T1000 (cell line): ENCODE measurements at regions not wholly inside any gene's neighbourhood (a gene's known extent, or its start where the extent isn't known, plus 50 kb on each side); places are given as distances from the start of the nearest gene placed in this dataset.
"Not testable (repeated sequence)": the region's sequence is repeated elsewhere in the genome, so short reads cannot be mapped to it uniquely, and the experiment has no call there.

Experiments used
- DNase-seq: peaks from one replicate; lab custom pipeline; 2025; ENCODE audit warnings: mixed read lengths; lab: John Stamatoyannopoulos, UW

DNA sequence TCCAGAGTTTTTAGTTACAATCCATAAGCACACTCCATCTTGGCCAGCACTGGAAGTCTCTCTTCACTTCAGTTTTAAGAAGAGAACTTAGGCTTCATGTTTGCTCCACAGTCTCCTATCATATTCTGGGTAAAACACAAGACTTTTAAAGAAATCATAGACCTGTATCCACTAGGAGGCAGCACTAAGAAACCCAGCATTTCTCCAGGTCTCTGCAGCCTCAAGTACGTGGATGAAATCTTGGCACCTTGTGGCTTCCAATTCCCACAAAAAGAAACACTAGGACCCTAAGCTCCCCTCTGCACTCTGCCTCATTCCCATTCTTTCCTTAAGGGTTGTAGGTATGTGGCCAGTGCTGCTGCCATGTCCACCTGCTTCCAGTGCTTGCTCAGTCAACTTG is 367.3 kb upstream of the CASK start:
- DNase-seq = no peak

DNA sequence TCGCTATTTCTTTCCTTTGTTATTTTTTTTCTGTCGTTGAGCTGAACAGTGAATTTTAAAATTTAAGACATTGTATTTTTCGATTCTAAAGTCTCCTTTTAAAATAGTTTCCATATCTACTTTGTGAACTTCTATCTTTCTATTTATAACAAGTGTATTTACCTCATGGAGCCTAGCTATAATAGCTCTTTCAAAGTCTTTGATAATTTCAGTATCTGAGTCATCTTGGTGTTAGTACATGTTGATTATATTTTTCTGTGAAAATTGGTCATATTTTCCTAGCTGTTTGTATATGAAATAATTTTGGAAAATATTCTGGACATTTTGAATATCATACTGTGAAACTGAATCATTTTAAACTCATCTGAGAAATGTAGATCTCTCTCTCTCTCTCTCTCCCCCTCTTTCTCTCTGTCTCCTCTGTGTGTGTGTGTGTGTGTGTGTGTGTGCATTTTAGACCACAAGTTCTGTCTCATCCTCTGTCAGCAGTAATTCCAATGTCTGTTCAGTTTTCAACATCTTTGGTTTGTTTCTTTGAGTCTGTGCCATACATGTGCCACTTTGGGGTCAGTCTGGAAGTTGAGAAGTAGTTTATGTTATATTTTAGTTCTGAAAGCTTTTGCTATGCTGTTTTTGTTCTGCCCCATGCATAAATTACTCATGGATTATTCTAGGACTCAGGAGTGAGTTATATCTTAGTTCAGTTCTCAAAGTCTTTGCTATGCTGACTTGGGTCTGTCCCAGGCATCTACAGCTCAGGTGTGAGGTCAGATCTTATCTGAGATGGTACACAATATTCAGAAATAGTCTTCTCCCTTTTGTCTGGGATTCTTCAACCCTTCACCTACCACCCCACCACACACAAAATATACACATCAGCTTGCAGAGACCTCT is 366.4 kb upstream of the CASK start:
- DNase-seq = no peak

DNA sequence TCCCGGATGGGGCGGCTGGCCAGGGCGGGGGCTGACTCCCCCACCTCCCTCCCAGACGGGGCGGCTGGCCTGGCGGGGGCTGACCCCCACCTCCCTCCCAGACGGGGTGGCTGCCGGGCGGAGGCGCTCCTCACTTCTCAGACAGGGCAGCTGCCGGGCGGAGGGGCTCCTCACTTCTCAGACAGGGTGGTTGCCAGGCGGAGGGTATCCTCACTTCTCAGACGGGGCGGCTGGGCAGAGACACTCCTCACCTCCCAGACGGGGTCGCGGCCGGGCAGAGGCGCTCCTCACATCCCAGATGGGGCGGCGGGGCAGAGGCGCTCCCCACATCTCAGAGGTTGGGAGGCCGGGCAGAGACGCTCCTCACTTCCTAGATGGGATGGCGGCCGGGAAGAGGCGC is 362.3 kb upstream of the CASK start:
- not testable (repeated sequence) for DNase-seq

DNA sequence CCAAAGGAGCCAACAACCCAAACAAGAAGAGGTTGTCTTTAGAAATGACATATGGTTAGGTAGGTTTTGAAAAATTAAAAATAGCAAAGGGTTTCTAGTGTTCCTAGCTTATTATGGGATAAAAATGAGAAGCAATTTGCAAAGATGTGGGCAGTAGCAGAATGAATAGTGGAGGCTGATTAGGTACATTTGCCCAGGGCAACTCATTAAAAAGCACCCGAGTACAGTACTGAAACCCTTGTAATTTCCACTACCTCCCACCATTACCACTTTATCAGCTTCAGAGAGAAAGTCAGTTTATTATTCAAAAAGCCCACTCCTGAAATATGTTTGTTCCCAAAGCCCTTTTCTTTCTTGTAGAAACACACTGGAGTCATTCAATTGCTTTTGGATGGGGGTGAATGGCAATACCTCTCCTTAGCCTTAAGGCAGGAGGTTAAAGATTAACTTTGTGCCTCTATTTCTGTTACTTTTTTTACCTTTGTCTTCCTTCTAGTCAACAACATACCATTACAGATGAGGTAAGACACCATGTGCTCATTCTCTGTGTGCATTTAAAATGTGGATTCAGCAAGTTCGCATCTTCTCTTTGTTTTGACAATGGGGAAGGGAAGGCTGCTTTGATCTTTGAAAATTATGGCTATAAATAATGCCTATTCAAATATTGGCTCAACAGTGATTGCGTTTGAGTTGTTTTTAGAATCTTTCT is 353.8 kb upstream of the CASK start:
- DNase-seq = no peak

DNA sequence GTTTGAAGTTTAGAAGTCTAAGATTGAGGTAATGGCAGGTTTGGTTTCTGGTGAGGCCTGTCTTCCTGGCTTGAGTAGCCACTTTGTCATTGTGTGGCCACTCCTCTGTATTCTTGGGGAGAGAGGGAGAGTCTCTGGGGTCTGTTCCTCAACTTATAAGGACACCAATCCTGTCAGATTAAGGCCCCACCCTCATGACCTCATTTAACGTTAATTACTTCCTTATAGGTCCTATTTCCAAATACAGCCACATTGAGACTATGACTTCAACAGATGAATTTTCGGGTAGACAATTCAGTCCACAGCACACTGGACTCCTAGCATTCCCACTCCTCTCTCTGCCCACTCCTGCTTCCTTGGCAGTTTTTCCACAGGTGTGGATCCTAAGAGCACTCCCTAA is 350.8 kb upstream of the CASK start:
- no peak for DNase-seq

DNA sequence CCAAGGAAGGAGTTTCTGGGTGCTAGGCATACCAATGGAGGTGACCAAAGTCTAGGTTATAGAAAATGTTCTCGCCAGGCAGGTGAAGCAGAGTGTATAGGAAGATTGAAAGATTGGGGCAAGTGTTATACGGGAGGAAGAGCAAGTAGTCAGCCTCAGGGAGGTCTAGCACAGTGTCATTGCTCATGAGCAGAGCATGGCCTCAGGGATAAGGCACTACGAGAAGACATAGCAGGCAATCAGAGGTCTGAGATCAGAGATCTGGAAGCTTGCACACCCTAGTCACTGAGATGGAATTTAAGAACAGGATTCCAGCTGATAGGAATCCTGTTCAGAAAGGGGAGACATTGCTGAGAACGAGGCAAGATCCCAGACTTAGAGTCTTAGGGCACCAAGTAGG is 350.0 kb upstream of the CASK start:
- no peak for DNase-seq

DNA sequence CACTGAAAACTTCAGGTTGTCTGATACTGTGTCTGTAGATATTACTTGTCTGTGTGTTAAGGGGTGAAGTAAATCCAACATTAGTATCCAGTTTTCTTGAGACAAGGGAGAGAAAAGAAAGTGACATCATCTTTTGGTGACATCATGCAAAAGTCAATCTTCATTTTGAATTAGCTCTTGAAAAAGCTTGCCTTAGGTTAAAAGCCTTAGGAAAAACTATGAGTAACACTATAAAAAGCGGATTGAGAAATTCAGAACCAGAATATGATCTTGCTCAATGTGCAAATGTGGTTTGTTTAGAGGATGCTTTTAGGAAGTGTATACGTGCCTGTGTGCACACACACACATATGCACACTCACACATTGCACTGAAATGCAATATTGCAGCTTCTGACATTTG is 345.8 kb upstream of the CASK start:
- no peak for DNase-seq

DNA sequence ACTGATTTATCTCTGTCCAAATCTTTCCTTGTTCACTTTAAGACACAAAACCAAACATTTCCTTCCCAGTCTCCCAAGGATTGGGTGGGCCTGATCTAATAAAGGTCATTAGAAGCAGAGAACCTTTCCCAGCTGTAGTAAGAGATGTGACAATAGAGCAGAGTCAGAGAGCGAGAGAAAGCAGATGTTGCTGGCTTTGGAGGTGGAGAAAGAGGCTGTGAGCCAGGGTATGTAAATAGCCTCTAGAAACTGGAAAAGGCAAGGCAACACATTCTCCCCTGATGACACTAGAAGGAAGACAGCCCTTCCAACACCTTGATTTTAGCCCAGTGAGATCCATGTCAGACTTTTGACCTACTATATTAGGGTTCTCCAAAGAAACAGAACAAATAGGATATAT is 337.5 kb upstream of the CASK start:
- no peak for DNase-seq

DNA sequence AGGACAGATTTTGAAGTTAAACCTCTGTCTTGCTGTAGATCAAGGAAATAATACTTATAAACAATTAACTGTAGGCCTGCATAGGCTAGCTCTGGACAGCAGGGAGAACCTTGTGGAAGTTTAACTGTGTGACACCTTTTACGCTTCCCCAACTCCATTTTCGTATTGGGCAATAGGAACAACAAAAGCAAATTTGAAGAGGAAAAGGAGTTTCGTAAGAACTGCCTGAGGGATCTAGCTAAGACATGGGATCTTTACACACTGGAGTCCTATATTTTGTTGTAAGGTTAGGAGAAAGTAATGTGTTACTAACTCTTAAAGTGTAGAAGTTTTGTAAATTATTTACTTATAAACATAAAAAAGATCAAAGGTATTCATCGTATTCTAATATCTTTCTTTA is 324.9 kb upstream of the CASK start:
- DNase-seq = no peak

DNA sequence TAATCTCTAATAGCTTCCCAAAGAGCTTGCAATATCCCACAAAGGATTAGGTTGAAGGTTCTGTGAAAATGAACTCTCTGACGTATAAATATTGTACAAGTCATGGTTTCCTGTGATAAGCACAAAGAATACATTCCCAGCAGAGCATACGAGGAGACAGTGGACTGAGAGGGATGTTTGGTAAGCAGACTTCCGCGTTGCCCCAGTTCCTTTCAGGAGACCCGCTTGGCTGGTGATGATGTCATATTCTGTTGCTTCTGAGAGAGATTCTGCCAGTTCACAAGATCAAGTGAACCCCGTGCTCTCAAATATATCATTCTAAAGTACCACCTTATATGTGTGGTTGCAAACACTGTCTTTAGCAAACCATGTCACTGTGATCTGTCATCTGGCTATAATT is 323.9 kb upstream of the CASK start:
- no peak for DNase-seq

DNA sequence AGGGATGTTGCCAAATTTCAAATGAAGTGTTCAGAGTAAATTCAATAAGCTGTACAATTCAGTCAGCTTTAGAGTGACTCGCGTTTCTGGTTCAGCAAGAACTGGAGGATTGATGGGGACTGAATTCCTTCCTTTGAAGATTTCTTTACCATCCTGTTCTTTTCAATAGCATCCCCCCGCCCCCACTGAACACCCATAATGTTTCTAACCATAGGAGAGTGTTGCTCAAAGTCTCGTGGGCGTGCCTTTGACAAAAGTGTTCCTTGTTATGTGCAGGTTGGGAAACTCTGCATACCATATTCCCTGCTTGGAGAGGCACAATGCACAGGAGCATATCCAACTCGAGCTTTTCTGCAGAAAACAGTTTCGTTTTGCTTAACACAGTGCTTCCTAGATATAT is 323.5 kb upstream of the CASK start:
- no peak for DNase-seq

DNA sequence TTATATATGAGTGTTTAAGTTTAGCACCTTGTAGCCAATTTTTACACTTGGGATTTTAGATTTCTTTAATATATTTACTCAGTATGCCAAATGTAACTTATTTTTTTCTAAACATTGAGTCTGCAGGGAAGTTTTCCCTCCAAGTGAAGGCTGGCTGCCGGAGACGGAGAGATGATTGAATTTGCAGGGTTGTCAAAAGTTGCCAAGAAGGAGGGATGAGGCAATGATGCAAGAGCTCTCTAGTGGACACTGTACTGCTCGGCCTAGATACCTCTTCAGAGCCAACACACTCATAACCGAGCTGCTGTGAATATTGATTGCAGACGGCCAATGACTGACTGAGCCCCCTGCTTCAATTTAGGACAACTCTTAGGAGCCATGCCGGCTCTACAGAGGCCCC is 318.6 kb upstream of the CASK start:
- DNase-seq = no peak

DNA sequence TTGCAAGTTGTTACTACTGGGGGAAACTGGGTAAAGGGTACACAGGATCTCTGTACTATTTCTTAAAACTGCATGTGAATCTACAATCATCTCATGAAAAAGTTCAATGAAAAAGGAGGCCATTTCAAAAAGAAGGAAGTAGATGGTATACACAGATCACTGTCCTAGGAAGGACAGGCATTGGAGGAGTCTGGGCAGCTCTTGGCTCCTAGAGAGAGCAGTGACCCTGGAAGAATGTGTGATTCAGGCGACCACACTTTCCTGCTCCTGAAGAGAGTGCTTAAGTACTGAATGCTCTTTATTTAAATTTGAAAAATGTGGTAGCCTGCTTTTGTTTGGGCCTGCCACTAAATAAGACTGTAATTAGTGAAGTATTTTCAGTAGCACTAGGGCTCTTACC is 318.1 kb upstream of the CASK start:
- DNase-seq = no peak

DNA sequence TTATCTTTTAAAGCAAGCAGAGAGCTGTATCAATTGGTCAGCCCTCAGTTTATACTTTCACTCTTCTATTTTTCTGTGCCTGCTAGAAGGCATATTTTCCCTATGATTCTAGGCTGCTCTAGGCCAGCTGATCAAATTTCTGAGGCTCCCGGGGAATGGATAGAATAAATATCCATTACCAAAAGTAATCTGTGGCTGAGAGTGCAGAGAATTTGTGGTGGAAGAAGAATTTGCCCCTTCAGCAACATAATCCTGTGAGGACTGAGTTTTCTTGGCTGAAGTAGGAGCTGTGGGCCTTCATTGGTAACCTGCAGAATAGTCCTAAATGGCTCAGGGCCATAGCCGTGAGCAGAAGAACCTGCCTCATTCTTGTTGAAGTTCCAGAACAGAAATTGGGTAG is 314.6 kb upstream of the CASK start:
- DNase-seq = no peak

DNA sequence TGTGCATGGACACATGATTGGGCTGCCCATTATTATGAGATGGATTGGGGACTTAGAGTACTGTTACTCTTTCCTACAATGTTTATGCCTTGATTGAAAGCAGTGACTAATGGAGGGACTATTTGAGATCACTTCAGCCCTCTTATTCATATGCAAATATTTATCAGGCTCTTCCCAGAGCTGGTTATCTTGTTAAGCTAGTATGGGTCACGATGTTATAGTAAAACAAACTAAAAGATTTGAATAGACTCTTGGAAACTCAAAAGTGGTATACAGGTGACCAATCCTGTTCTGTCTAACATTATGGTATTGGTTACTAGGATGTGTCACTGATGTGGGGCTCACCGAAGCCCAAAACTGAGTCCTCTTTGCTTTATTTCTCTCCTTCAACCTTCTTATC is 306.2 kb upstream of the CASK start:
- no peak for DNase-seq

DNA sequence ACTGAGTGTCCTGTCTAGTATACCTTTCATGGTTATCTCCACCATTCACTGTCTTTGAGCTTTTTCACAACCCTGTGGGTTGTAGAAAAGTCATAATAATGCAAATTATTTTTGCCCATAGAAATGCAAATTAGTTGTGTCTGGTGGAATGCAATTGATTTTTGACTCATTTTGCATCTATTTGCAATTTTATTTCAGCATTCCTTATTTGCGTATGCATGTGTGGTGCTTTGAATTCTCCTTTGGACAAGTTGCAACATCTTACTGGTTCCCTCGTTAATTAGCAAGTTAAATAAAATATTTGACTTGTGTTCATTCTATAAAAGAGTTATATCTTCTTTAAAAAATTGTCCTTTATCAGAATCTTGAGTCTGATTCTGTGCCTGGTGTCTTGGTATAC is 297.3 kb upstream of the CASK start:
- DNase-seq = no peak

DNA sequence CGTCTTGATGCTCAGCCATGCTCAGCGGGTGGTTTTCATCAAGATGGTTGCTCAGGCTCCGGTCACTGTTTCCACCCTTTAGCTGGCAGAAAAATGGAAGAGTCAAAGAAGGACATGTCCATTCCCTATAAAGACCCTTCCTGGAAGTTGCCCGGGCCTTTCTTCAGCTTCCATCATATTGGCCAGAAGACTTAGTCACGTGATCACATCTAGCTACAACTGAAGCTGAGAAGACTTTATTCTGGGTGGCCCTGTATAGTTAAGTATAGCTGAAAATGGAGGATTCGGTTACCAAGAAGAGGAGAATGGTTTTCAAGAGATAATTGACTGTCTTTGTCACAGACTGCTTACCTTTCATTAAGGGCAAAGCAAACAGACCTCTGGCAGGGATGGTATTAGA is 296.7 kb upstream of the CASK start:
- DNase-seq = no peak

DNA sequence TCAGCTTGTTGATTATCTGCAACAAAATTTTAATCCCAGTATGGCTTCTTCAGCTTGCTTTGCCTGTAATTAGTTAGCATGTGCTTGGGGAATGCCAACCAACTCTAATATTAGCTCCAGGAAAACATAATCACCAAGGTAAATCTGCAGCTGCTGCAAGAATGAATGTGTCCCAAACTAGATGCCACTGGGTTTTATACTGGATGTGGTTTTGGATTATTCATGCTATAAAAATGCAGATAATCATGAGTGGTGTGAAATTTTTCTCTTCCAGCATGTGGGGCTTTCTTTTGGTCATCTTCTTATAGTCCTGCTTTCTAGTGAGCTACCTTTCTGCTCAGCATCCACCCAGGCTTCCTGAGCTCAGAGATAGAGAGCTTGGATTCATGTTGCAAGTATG is 295.9 kb upstream of the CASK start:
- no peak for DNase-seq

DNA sequence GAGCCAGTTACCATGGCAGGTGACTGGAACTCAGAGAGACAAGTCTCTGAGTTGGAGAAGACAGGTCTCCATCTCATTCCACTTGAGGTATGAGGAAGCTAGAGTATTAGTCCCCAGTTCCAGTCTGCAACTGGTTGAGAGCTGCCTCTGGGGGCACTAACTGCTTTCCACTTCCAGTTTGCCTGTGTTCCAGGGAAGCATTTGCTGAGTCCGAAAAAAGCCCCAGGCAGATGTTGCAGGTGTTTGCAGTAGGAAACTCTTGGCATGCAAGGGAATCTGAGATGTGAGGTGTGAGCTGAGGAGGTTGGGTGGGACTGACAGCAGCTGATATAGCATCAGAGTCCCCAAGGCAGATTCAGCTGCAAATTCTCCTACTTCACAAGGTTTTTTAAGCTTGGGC is 272.2 kb upstream of the CASK start:
- DNase-seq = no peak

DNA sequence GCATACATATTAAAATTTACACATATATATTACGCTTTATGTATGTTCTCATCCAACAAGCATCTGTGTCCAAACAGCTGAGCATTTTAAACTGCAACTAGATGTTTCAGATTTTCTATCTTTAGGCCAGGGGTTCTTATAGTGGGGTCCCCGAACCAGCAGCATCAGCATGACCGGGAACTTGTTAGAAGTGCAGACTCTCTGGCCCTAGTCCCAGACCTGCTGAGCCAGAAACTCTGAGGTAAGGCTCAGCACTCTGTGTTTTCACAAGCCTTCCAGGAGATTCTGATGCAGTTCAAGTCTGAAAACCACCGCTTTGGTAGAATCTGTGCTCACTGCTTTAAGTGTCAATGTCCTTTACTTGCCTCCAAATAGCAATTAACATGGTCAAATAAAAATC is 266.2 kb upstream of the CASK start:
- DNase-seq = no peak

DNA sequence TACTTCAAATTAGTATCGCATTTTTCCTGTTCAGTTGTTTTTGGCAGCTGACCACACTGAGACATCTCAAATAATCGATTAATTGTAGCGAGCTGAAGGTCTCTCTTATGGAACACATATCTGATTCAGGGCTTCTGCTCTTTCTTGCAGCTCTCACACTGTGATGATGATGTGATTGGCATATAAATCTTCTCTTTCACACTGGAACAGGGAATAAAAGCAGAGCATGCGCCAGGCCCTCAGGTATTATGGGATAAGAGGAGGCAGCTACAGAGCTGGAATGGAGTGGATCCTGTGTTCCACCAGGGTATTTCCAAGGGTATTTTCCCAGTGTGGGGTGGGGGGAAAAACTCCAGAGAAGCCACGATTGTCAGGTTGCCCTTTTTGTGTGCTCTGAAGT is 265.4 kb upstream of the CASK start:
- no peak for DNase-seq

DNA sequence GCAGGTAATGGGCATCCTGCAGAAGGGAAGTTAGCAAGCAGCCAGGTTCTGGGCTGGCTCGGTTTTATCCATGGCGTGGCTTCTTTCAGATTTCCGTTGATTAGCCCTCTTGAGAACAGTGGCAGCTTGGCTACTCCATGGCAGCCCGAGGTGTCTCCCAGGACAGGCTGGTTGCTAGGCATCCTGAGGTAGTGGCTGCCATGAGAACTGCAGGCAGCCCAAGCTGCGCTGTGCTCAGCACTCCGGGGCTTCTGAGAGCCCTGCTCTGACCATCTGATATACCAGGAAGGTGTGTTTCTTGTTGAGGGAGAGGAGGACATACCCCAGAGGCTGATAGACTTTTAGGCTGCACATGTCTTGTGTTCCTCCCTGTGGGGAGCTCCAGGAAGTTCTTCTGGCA is 253.4 kb upstream of the CASK start:
- no peak for DNase-seq

DNA sequence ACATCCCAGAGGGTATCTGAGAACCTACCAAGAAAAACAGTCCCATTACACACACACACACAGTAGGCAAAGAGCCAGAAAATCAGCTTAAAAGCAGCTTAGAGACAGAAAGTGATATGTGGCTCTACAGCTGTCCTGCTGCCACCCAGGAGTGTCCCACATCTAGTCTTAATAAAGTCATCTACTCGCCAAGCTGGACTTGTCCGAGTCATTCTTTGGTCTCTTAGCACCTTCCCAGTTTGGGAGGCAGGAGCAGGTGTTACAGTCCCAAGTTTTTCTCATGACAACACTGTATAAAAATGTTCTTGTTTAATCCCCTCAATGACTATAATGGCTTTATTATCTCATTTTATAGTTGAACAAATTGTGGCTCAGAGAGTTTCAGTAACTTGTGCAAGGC is 252.5 kb upstream of the CASK start:
- DNase-seq = no peak

DNA sequence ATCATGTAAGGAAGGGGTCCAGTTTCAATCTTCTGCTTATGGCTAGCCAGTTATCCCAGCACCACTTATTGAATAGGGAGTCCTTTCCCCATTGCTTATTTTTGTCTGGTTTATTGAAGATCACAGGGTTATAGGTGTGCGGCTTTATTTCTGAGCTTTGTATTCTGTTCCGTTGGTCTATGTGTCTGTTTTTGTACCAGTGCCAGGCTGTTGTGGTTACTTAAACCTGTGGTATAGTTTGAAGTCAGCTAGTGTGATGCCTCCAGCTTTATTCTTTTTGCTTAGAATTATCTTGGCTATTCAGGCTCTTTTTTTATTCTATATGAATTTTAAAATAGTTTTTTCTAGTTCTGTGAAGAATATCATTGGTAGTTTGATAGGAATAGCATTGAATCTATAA is 234.6 kb upstream of the CASK start:
- DNase-seq = not testable (repeated sequence)
